Mesendoderm (in vitro differentiated cells): ENCODE measurements at regions not wholly inside any gene's neighbourhood (a gene's known extent, or its start where the extent isn't known, plus 50 kb on each side); places are given as distances from the start of the nearest gene placed in this dataset.

Experiments used
- DNase-seq: peaks from one replicate; pipeline ENCODE4 v3.0.0; 2013
- H2AK5ac ChIP-seq: 2 replicates; pipeline ENCODE4 v1.6.1; 2013; ENCODE audit warnings: low read length, inconsistent platforms
- H2BK120ac ChIP-seq: 2 replicates; pipeline ENCODE4 v1.6.1; 2013; ENCODE audit warnings: low read depth, mild to moderate bottlenecking, low read length, moderate library complexity, mixed read lengths
- H2BK15ac ChIP-seq: replicated peaks from 2 replicates; pipeline ENCODE4 v1.6.1; 2013; ENCODE audit warnings: low read depth, mild to moderate bottlenecking, moderate library complexity
- H2BK5ac ChIP-seq: 2 replicates; pipeline ENCODE4 v1.6.1; 2013; ENCODE audit warnings: low read length, inconsistent platforms
- H3K18ac ChIP-seq: 2 replicates; pipeline ENCODE4 v1.6.1; 2013; ENCODE audit warnings: mild to moderate bottlenecking, low read length, mixed read lengths
- H3K23ac ChIP-seq: one replicate; pipeline ENCODE4 v1.6.1; 2013; ENCODE audit warnings: low read length
- H3K27ac ChIP-seq: 2 replicates; pipeline ENCODE4 v1.5.1; 2013; ENCODE audit warnings: low read depth, mild to moderate bottlenecking, inconsistent platforms, low read length, moderate library complexity
- H3K27me3 ChIP-seq: 2 replicates; pipeline ENCODE4 v1.6.1; 2013; ENCODE audit warnings: low read length, control low read depth, mild to moderate bottlenecking, inconsistent platforms; ENCODE audit not compliant: insufficient read depth, poor library complexity
- H3K36me3 ChIP-seq: 2 replicates; pipeline ENCODE4 v1.6.1; 2013; ENCODE audit warnings: low read length, inconsistent platforms; ENCODE audit not compliant: control insufficient read depth, insufficient read depth
- H3K4ac ChIP-seq: one replicate; pipeline ENCODE4 v1.6.1; 2013; ENCODE audit warnings: low read depth, mild to moderate bottlenecking, low read length, moderate library complexity
- H3K4me1 ChIP-seq: 2 replicates; pipeline ENCODE4 v1.6.1; 2013; ENCODE audit warnings: low read depth, low read length, inconsistent platforms; ENCODE audit not compliant: control insufficient read depth
- H3K4me2 ChIP-seq: 2 replicates; pipeline ENCODE4 v1.6.1; 2013; ENCODE audit warnings: low read length
- H3K4me3 ChIP-seq: 2 replicates; pipeline ENCODE4 v1.5.1; 2013; ENCODE audit warnings: mild to moderate bottlenecking, low read length
- H3K56ac ChIP-seq: one replicate; pipeline ENCODE4 v1.6.1; 2013; ENCODE audit warnings: low read length
- H3K79me1 ChIP-seq: 2 replicates; pipeline ENCODE4 v1.6.1; 2013; ENCODE audit warnings: low read length, inconsistent platforms
- H3K79me2 ChIP-seq: 2 replicates; pipeline ENCODE4 v1.6.1; 2013; ENCODE audit warnings: mild to moderate bottlenecking, low read length; ENCODE audit not compliant: control insufficient read depth, insufficient read depth
- H3K9ac ChIP-seq: 2 replicates; pipeline ENCODE4 v1.6.1; 2013; ENCODE audit warnings: low read length, inconsistent platforms
- H4K5ac ChIP-seq: one replicate; pipeline ENCODE4 v1.6.1; 2013; ENCODE audit warnings: low read length
- H4K8ac ChIP-seq: one replicate; pipeline ENCODE4 v1.6.1; 2013; ENCODE audit warnings: low read depth, mild to moderate bottlenecking, control low read depth, low read length, moderate library complexity
- WGBS: extraction: QIAGEN DNeasy Blood & Tissue Kit; methylation state at CpG from one replicate; pipeline ENCODE4 v1.1.7; 2013; ENCODE audit warnings: low lambda C conversion rate, missing lambda C conversion rate; ENCODE audit not compliant: insufficient coverage; ENCODE audit errors: extremely low coverage; 5-methylcytosine and 5-hydroxymethylcytosine counted together

DNA sequence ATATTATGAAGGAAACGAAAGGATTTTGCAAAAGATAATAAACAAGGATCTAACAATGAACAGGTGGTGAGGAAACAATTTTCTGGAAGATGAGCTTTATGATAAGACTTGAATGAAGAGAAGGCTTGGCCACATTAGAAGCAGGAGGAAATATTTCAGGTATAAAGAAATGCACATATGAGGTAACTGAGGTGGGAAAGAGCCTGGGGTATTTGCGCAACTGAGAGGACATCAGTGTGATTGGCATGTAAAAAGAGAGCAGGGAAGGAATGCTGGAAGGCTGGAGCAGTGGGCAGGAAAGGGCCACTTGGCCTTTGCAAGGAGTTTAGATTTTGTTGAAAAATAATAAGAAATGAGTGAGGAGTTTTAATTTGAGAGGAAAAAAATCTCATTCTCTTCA, 414.4 kb upstream of the TMCO5A start:
- Histone ChIP-seq H3K4me2 (no peak overlapping the region), H3K79me2 (no peaks in the 10 kb centered on the region), H2BK5ac (no peak overlapping the region), H3K4me1 (no peaks in the 10 kb centered on the region), H3K9ac (no peak overlapping the region), H3K4me3 (no peak overlapping the region), H2BK15ac (no peak overlapping the region), H3K27ac (no peak overlapping the region), H2BK120ac (no peak overlapping the region), H3K56ac (no peak overlapping the region), H3K36me3 (no peaks in the 10 kb centered on the region), H3K27me3 (no peaks in the 10 kb centered on the region), H3K23ac (no peak overlapping the region), H3K4ac (no peak overlapping the region), H3K18ac (no peak overlapping the region), H4K5ac (no peak overlapping the region), H3K79me1 (no peaks in the 10 kb centered on the region), H2AK5ac (no peak overlapping the region), H4K8ac (no peak overlapping the region)
- no peak for DNase-seq
- no CpG with 5 or more reads among the region's 2 CpGs for WGBS

- Histone ChIP-seq H2BK120ac (no peak overlapping the region), H3K4me3 (no peak overlapping the region), H3K27me3 (no peaks in the 10 kb centered on the region), H3K4me2 (no peak overlapping the region), H3K79me1 (no peaks in the 10 kb centered on the region), H3K27ac (no peak overlapping the region), H3K23ac (no peak overlapping the region), H4K5ac (no peak overlapping the region), H3K56ac (no peak overlapping the region), H3K4ac (no peak overlapping the region), H2BK15ac (no peak overlapping the region), H2BK5ac (no peak overlapping the region), H3K79me2 (no peaks in the 10 kb centered on the region), H3K36me3 (no peaks in the 10 kb centered on the region), H2AK5ac (no peak overlapping the region), H3K4me1 (no peaks in the 10 kb centered on the region), H3K18ac (no peak overlapping the region), H4K8ac (no peak overlapping the region), H3K9ac (no peak overlapping the region)
- no CpG with 5 or more reads among the region's 1 CpG for WGBS
- DNase-seq = no peak
Observed at GRCh38 chr15:37520882-37521281, 413.6 kb upstream of the TMCO5A start.

- H2BK15ac ChIP-seq = no peak overlapping the region
- no peak overlapping the region for H3K4me3 ChIP-seq
- no peak overlapping the region for H3K4ac ChIP-seq
- H3K4me2 ChIP-seq = no peak overlapping the region
- H2BK5ac ChIP-seq = no peak overlapping the region
- no peak overlapping the region for H2AK5ac ChIP-seq
- H3K56ac ChIP-seq = no peak overlapping the region
- no peaks in the 10 kb centered on the region for H3K27me3 ChIP-seq
- no peak for DNase-seq
- H3K79me2 ChIP-seq = no peaks in the 10 kb centered on the region
- H2BK120ac ChIP-seq = no peak overlapping the region
- no peaks in the 10 kb centered on the region for H3K79me1 ChIP-seq
- H3K9ac ChIP-seq = no peak overlapping the region
- no peak overlapping the region for H3K27ac ChIP-seq
- H3K18ac ChIP-seq = no peak overlapping the region
- H3K4me1 ChIP-seq = no peaks in the 10 kb centered on the region
- no peak overlapping the region for H4K5ac ChIP-seq
- H3K23ac ChIP-seq = no peak overlapping the region
- H3K36me3 ChIP-seq = no peaks in the 10 kb centered on the region
- H4K8ac ChIP-seq = no peak overlapping the region
Observed at GRCh38 chr15:37524601-37525000, 409.8 kb upstream of the TMCO5A start.

DNA sequence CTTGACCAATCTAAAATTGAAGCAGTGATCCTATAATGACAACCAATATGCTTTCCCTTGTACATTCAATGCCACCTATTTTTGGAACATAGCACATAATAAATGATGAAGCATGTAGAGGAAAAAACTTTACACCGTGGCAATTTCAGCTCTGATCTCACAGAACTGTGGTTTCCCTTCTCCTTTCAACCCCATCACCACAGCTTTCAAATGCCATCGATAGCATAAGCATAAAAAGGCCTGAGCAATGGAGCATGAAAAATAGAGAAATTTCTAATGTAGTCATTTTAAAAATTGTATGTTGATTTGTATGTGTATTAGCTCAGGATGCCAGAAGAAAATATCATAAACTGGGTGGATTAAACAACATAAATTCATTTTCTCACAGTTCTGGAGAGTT, 406.0 kb upstream of the TMCO5A start:
- DNase-seq = no peak
- H3K27ac ChIP-seq = no peak overlapping the region
- H3K18ac ChIP-seq = no peak overlapping the region
- H3K4me3 ChIP-seq = no peak overlapping the region
- H3K23ac ChIP-seq = no peak overlapping the region
- no peak overlapping the region for H3K4me2 ChIP-seq
- H4K8ac ChIP-seq = no peak overlapping the region
- no peaks in the 10 kb centered on the region for H3K36me3 ChIP-seq
- H3K27me3 ChIP-seq = no peaks in the 10 kb centered on the region
- H3K9ac ChIP-seq = no peak overlapping the region
- H3K4me1 ChIP-seq = no peaks in the 10 kb centered on the region
- no peak overlapping the region for H2BK15ac ChIP-seq
- no peak overlapping the region for H4K5ac ChIP-seq
- H2BK120ac ChIP-seq = no peak overlapping the region
- H3K56ac ChIP-seq = no peak overlapping the region
- no peak overlapping the region for H2BK5ac ChIP-seq
- H2AK5ac ChIP-seq = no peak overlapping the region
- WGBS = no CpG with 5 or more reads among the region's 2 CpGs
- H3K79me1 ChIP-seq = no peaks in the 10 kb centered on the region
- no peak overlapping the region for H3K4ac ChIP-seq
- no peaks in the 10 kb centered on the region for H3K79me2 ChIP-seq

GRCh38 chr15:37536967-37537605, 397.4 kb upstream of the TMCO5A start:
- no peak overlapping the region for H3K27ac ChIP-seq
- no peaks in the 10 kb centered on the region for H3K27me3 ChIP-seq
- no peak overlapping the region for H4K8ac ChIP-seq
- no peak overlapping the region for H3K4me3 ChIP-seq
- no peak overlapping the region for H4K5ac ChIP-seq
- H3K36me3 ChIP-seq = no peaks in the 10 kb centered on the region
- no peaks in the 10 kb centered on the region for H3K79me1 ChIP-seq
- no peak overlapping the region for H2BK120ac ChIP-seq
- no peak overlapping the region for H2BK15ac ChIP-seq
- no peak overlapping the region for H3K4ac ChIP-seq
- H3K23ac ChIP-seq = no peak overlapping the region
- H3K9ac ChIP-seq = no peak overlapping the region
- H3K4me1 ChIP-seq = no peaks in the 10 kb centered on the region
- H3K18ac ChIP-seq = no peak overlapping the region
- DNase-seq = no peak
- H2AK5ac ChIP-seq = no peak overlapping the region
- no peaks in the 10 kb centered on the region for H3K79me2 ChIP-seq
- no peak overlapping the region for H3K56ac ChIP-seq
- WGBS = no CpG with 5 or more reads among the region's 2 CpGs
- H3K4me2 ChIP-seq = no peak overlapping the region
- H2BK5ac ChIP-seq = no peak overlapping the region

- Histone ChIP-seq H3K4me3 (no peak overlapping the region), H4K8ac (no peak overlapping the region), H3K36me3 (no peaks in the 10 kb centered on the region), H3K56ac (no peak overlapping the region), H3K4ac (no peak overlapping the region), H3K79me2 (no peaks in the 10 kb centered on the region), H3K23ac (no peak overlapping the region), H2AK5ac (no peak overlapping the region), H3K4me1 (no peaks in the 10 kb centered on the region), H3K27ac (no peak overlapping the region), H4K5ac (no peak overlapping the region), H2BK120ac (no peak overlapping the region), H3K9ac (no peak overlapping the region), H3K27me3 (no peaks in the 10 kb centered on the region), H2BK15ac (no peak overlapping the region), H3K4me2 (no peak overlapping the region), H2BK5ac (no peak overlapping the region), H3K18ac (no peak overlapping the region), H3K79me1 (no peaks in the 10 kb centered on the region)
- no peak for DNase-seq
- WGBS = no CpG with 5 or more reads among the region's 1 CpG
Observed at GRCh38 chr15:37537802-37538201, 396.6 kb upstream of the TMCO5A start.
